ENCODE measurements at regions not wholly inside any gene's neighbourhood (a gene's known extent, or its start where the extent isn't known, plus 50 kb on each side); places are given as distances from the start of the nearest gene placed in this dataset.

GRCh38 chr4:124454772-124455270, 257.7 kb downstream of the ANKRD50 start:
- TF ChIP-seq, protein P1, sequence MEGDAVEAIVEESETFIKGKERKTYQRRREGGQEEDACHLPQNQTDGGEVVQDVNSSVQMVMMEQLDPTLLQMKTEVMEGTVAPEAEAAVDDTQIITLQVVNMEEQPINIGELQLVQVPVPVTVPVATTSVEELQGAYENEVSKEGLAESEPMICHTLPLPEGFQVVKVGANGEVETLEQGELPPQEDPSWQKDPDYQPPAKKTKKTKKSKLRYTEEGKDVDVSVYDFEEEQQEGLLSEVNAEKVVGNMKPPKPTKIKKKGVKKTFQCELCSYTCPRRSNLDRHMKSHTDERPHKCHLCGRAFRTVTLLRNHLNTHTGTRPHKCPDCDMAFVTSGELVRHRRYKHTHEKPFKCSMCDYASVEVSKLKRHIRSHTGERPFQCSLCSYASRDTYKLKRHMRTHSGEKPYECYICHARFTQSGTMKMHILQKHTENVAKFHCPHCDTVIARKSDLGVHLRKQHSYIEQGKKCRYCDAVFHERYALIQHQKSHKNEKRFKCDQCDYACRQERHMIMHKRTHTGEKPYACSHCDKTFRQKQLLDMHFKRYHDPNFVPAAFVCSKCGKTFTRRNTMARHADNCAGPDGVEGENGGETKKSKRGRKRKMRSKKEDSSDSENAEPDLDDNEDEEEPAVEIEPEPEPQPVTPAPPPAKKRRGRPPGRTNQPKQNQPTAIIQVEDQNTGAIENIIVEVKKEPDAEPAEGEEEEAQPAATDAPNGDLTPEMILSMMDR (IDR thresholded peaks at IDR 0.05) = no peak
- no peak for TF ChIP-seq POLR2A (IDR thresholded peaks at IDR 0.05)
